A549 (cell line): ENCODE measurements at regions not wholly inside any gene's neighbourhood (a gene's known extent, or its start where the extent isn't known, plus 50 kb on each side); places are given as distances from the start of the nearest gene placed in this dataset.

Source experiments
- CTCF ChIP-seq: fragments of >200 bp; sonication (Bioruptor Twin); formaldehyde crosslinking; IDR thresholded peaks from 3 replicates; pipeline ENCODE4 v1.5.1; 2016
- EP300 ChIP-seq, 2 experiments: fragments of >200 bp; sonication (Bioruptor Twin); formaldehyde crosslinking; IDR thresholded peaks; 2 replicates in 1 of 2; 3 replicates in 1 of 2; pipeline ENCODE4 v1.6.1; 2016 to 2017
- NPAS2 ChIP-seq: fragments of 250-450 bp; sonication (Bioruptor Pico); IDR thresholded peaks from 2 replicates; pipeline ENCODE4 v1.8.0; 2022; ENCODE audit warnings: mild to moderate bottlenecking, moderate library complexity, borderline replicate concordance
- RFX5 ChIP-seq: fragments of 450-650 bp; IDR thresholded peaks from 2 replicates; pipeline ENCODE4 v1.7.1; 2014; ENCODE audit warnings: antibody characterized with exemption, mild to moderate bottlenecking, moderate library complexity

- TF ChIP-seq CTCF (no peak), RFX5 (no peak), EP300 (IDR thresholded peaks at IDR 0.05) (no peak), NPAS2 (CRISPR knock-in tag) (no peak)
These were observed 2422.9 kb upstream of the PCDH20 start for GRCh38 chr13:63838366-63839110.
